ENCODE measurements at regions not wholly inside any gene's neighbourhood (a gene's known extent, or its start where the extent isn't known, plus 50 kb on each side); places are given as distances from the start of the nearest gene placed in this dataset.

GRCh38 chr3:159619341-159619885 lies 369.2 kb upstream of the IL12A start (continued):
- TF ChIP-seq, protein P1, sequence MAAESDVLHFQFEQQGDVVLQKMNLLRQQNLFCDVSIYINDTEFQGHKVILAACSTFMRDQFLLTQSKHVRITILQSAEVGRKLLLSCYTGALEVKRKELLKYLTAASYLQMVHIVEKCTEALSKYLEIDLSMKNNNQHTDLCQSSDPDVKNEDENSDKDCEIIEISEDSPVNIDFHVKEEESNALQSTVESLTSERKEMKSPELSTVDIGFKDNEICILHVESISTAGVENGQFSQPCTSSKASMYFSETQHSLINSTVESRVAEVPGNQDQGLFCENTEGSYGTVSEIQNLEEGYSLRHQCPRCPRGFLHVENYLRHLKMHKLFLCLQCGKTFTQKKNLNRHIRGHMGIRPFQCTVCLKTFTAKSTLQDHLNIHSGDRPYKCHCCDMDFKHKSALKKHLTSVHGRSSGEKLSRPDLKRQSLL (tag by site-specific recombination; IDR thresholded peaks at IDR 0.05), result no peak
- TF ChIP-seq ZNF155 (tag by site-specific recombination; IDR thresholded peaks at IDR 0.05) (no peak), ZNF521 (tag by site-specific recombination; IDR thresholded peaks at IDR 0.05) (no peak), ZNF132 (tag by site-specific recombination; IDR thresholded peaks at IDR 0.05; ENCODE audit: borderline replicate concordance) (no peak), ZBTB17 (tag by site-specific recombination; IDR thresholded peaks at IDR 0.05) (peak; percentile 47; the same call in 1 of the 2 replicates), OSR2 (tag by site-specific recombination; IDR thresholded peaks at IDR 0.05) (peak; percentile 93), ZIC2 (tag by site-specific recombination; IDR thresholded peaks at IDR 0.05) (peak; percentile 19; the same call in 1 of the 2 replicates), ATF2 (tag by site-specific recombination; IDR thresholded peaks at IDR 0.05; ENCODE audit: low read depth) (no peak), ZFP37 (tag by site-specific recombination; IDR thresholded peaks at IDR 0.05) (no peak), ZNF561 (tag by site-specific recombination; IDR thresholded peaks at IDR 0.05; ENCODE audit: borderline replicate concordance) (peak; percentile 58; the same call in 1 of the 2 replicates), REPIN1 (tag by site-specific recombination; IDR thresholded peaks at IDR 0.05; ENCODE audit: low read depth) (no peak), MZF1 (tag by site-specific recombination; IDR thresholded peaks at IDR 0.05; ENCODE audit: borderline replicate concordance) (peak; percentile 87; the same call in 1 of the 2 replicates), SETDB1 (IDR thresholded peaks at IDR 0.05; ENCODE audit: insufficient read length, low read length) (no peak), ZNF560 (tag by site-specific recombination; IDR thresholded peaks at IDR 0.05; ENCODE audit: borderline replicate concordance) (no peak), SCRT2 (tag by site-specific recombination; IDR thresholded peaks at IDR 0.05) (no peak), INSM2 (tag by site-specific recombination; IDR thresholded peaks at IDR 0.05) (no peak), AEBP2 (tag by site-specific recombination; IDR thresholded peaks at IDR 0.05; ENCODE audit: borderline replicate concordance) (no peak), ZNF350 (tag by site-specific recombination; IDR thresholded peaks at IDR 0.05) (no peak), ZNF311 (tag by site-specific recombination; IDR thresholded peaks at IDR 0.05; ENCODE audit: borderline replicate concordance) (no peak), ZFHX2 (tag by site-specific recombination; conservative IDR thresholded peaks at IDR 0.05) (no peak)
- TF ChIP-seq, protein P2, sequence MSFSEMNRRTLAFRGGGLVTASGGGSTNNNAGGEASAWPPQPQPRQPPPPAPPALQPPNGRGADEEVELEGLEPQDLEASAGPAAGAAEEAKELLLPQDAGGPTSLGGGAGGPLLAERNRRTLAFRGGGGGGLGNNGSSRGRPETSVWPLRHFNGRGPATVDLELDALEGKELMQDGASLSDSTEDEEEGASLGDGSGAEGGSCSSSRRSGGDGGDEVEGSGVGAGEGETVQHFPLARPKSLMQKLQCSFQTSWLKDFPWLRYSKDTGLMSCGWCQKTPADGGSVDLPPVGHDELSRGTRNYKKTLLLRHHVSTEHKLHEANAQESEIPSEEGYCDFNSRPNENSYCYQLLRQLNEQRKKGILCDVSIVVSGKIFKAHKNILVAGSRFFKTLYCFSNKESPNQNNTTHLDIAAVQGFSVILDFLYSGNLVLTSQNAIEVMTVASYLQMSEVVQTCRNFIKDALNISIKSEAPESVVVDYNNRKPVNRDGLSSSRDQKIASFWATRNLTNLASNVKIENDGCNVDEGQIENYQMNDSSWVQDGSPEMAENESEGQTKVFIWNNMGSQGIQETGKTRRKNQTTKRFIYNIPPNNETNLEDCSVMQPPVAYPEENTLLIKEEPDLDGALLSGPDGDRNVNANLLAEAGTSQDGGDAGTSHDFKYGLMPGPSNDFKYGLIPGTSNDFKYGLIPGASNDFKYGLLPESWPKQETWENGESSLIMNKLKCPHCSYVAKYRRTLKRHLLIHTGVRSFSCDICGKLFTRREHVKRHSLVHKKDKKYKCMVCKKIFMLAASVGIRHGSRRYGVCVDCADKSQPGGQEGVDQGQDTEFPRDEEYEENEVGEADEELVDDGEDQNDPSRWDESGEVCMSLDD (tag by site-specific recombination; IDR thresholded peaks at IDR 0.05), result no peak
- TF ChIP-seq, protein P3, sequence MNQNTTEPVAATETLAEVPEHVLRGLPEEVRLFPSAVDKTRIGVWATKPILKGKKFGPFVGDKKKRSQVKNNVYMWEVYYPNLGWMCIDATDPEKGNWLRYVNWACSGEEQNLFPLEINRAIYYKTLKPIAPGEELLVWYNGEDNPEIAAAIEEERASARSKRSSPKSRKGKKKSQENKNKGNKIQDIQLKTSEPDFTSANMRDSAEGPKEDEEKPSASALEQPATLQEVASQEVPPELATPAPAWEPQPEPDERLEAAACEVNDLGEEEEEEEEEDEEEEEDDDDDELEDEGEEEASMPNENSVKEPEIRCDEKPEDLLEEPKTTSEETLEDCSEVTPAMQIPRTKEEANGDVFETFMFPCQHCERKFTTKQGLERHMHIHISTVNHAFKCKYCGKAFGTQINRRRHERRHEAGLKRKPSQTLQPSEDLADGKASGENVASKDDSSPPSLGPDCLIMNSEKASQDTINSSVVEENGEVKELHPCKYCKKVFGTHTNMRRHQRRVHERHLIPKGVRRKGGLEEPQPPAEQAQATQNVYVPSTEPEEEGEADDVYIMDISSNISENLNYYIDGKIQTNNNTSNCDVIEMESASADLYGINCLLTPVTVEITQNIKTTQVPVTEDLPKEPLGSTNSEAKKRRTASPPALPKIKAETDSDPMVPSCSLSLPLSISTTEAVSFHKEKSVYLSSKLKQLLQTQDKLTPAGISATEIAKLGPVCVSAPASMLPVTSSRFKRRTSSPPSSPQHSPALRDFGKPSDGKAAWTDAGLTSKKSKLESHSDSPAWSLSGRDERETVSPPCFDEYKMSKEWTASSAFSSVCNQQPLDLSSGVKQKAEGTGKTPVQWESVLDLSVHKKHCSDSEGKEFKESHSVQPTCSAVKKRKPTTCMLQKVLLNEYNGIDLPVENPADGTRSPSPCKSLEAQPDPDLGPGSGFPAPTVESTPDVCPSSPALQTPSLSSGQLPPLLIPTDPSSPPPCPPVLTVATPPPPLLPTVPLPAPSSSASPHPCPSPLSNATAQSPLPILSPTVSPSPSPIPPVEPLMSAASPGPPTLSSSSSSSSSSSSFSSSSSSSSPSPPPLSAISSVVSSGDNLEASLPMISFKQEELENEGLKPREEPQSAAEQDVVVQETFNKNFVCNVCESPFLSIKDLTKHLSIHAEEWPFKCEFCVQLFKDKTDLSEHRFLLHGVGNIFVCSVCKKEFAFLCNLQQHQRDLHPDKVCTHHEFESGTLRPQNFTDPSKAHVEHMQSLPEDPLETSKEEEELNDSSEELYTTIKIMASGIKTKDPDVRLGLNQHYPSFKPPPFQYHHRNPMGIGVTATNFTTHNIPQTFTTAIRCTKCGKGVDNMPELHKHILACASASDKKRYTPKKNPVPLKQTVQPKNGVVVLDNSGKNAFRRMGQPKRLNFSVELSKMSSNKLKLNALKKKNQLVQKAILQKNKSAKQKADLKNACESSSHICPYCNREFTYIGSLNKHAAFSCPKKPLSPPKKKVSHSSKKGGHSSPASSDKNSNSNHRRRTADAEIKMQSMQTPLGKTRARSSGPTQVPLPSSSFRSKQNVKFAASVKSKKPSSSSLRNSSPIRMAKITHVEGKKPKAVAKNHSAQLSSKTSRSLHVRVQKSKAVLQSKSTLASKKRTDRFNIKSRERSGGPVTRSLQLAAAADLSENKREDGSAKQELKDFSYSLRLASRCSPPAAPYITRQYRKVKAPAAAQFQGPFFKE (tag by site-specific recombination; IDR thresholded peaks at IDR 0.05; ENCODE audit: borderline replicate concordance), result no peak
- TF ChIP-seq, protein P4, sequence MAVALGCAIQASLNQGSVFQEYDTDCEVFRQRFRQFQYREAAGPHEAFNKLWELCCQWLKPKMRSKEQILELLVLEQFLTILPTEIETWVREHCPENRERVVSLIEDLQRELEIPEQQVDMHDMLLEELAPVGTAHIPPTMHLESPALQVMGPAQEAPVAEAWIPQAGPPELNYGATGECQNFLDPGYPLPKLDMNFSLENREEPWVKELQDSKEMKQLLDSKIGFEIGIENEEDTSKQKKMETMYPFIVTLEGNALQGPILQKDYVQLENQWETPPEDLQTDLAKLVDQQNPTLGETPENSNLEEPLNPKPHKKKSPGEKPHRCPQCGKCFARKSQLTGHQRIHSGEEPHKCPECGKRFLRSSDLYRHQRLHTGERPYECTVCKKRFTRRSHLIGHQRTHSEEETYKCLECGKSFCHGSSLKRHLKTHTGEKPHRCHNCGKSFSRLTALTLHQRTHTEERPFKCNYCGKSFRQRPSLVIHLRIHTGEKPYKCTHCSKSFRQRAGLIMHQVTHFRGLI (tag by site-specific recombination; IDR thresholded peaks at IDR 0.05), result 0 out of 2 replicates have a peak, but pooled peaks have one; percentile 28

Measured in HEK293 (cell line).